ENCODE measurements at regions not wholly inside any gene's neighbourhood (a gene's known extent, or its start where the extent isn't known, plus 50 kb on each side); places are given as distances from the start of the nearest gene placed in this dataset.

DNA sequence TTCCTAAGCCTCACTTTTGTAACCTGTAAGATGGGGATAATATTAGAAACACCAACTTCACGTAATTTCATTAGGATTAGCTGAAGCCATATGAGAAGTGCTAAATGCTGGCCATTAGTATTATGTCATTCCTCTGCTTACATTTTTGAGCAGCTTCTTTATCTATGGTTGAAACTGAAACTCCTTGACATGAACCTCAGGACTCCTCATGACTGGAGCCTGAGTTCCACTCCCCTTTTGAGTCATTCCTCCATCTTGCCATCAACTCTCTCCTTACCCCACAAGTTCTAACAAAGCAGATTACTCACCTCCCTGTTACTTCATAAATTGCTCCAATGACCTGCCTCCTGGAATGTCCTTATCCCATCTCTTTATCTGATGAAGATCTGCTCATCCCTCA, 123.2 kb upstream of the KCNIP4 start:
- Histone ChIP-seq H3K4me2 (0 out of 2 replicates have a peak overlapping the region, but pooled peaks have one; percentile 4), H3K27ac (ENCODE audit: low read depth in 2 of 2, low read length in 1 of 2) (no peak overlapping the region), H3K4me3 (ENCODE audit: low read depth in 2 of 2, low read length in 1 of 2) (no peak overlapping the region), H3K79me2 (ENCODE audit: insufficient read depth) (no peaks in the 10 kb centered on the region), H3K27me3 (ENCODE audit: insufficient read depth) (no peaks in the 10 kb centered on the region), H3K9me3 (no peaks in the 10 kb centered on the region), H3K4me1 (ENCODE audit: control insufficient read depth in 1 of 2, insufficient read depth in 2 of 2, low read depth in 1 of 2, low read length in 1 of 2) (no peaks in the 10 kb centered on the region), H2AFZ (ENCODE audit: low read depth) (0 out of 2 replicates have a peak overlapping the region, but pooled peaks have one; percentile 27), H3K36me3 (replicated peaks in 1 of 2; ENCODE audit: control insufficient read depth in 1 of 2, insufficient read depth in 2 of 2, low read length in 1 of 2) (no peaks in the 10 kb centered on the region), H3K9me2 (no peaks in the 10 kb centered on the region), H3K9ac (no peak overlapping the region), H4K20me1 (ENCODE audit: insufficient read depth) (no peaks in the 10 kb centered on the region), H3F3A (replicated peaks; ENCODE audit: insufficient read depth) (no peaks in the 10 kb centered on the region)
- POLR2A ChIA-PET: no interaction called here
- CTCF ChIA-PET: no interaction called here
- TF ChIP-seq NFIC (IDR thresholded peaks at IDR 0.05; ENCODE audit: borderline replicate concordance) (no peak), FOSL2 (IDR thresholded peaks at IDR 0.05; ENCODE audit: borderline replicate concordance, low read depth) (no peak), RAD21 (IDR thresholded peaks at IDR 0.05; ENCODE audit: low read length) (no peak), FOXM1 (IDR thresholded peaks at IDR 0.05; ENCODE audit: low read depth) (no peak), MEF2A (IDR thresholded peaks at IDR 0.05; ENCODE audit: borderline replicate concordance, low read depth) (no peak), EP300 (IDR thresholded peaks at IDR 0.05; ENCODE audit: borderline replicate concordance in 1 of 2, low read depth in 1 of 2, low read length in 1 of 2) (no peak), SMC3 (IDR thresholded peaks at IDR 0.05; ENCODE audit: low read depth, low read length) (no peak), TCF12 (IDR thresholded peaks at IDR 0.05) (no peak), GATA2 (CRISPR knock-in tag; IDR thresholded peaks at IDR 0.05) (no peak), FOXJ3 (CRISPR knock-in tag; IDR thresholded peaks at IDR 0.05) (no peak), POLR2AphosphoS5 (IDR thresholded peaks at IDR 0.05; ENCODE audit: low read depth, low read length) (no peak)
- no peak for DNase-seq
- WGBS (ENCODE audit: low lambda C conversion rate): 0% methylated on average over 1 of the region's 1 CpG

GRCh38 chr4:22070256-22070655, 121.7 kb upstream of the KCNIP4 start:
- H3F3A ChIP-seq (replicated peaks; ENCODE audit: insufficient read depth): no peaks in the 10 kb centered on the region
- no peaks in the 10 kb centered on the region for H3K36me3 ChIP-seq (replicated peaks in 1 of 2; ENCODE audit: control insufficient read depth in 1 of 2, insufficient read depth in 2 of 2, low read length in 1 of 2)
- no peaks in the 10 kb centered on the region for H3K79me2 ChIP-seq (ENCODE audit: insufficient read depth)
- no peaks in the 10 kb centered on the region for H3K9me2 ChIP-seq
- H3K4me1 ChIP-seq (ENCODE audit: control insufficient read depth in 1 of 2, insufficient read depth in 2 of 2, low read depth in 1 of 2, low read length in 1 of 2): no peaks in the 10 kb centered on the region
- no peak overlapping the region for H3K27ac ChIP-seq (ENCODE audit: low read depth in 2 of 2, low read length in 1 of 2)
- no peaks in the 10 kb centered on the region for H3K9me3 ChIP-seq
- H3K9ac ChIP-seq: no peak overlapping the region
- H3K4me3 ChIP-seq (ENCODE audit: low read depth in 2 of 2, low read length in 1 of 2): no peak overlapping the region
- 9% methylated on average over 2 of the region's 2 CpGs for WGBS (ENCODE audit: low lambda C conversion rate)
- TF ChIP-seq RXRA (IDR thresholded peaks at IDR 0.05; ENCODE audit: borderline replicate concordance, low read depth) (no peak), TCF12 (IDR thresholded peaks at IDR 0.05) (no peak), MXI1 (IDR thresholded peaks at IDR 0.05; ENCODE audit: low read depth, low read length) (no peak), MEF2A (IDR thresholded peaks at IDR 0.05; ENCODE audit: borderline replicate concordance, low read depth) (no peak), NRF1 (IDR thresholded peaks at IDR 0.05; ENCODE audit: low read depth, low read length) (no peak), RFX5 (IDR thresholded peaks at IDR 0.05; ENCODE audit: low read length) (no peak), CHD2 (IDR thresholded peaks at IDR 0.05; ENCODE audit: low read length, partially characterized antibody) (no peak), USF2 (IDR thresholded peaks at IDR 0.05; ENCODE audit: borderline replicate concordance, low read depth, low read length) (no peak), EZH2phosphoT487 (IDR thresholded peaks at IDR 0.05; ENCODE audit: borderline replicate concordance, low read depth) (no peak), FOXJ3 (CRISPR knock-in tag; IDR thresholded peaks at IDR 0.05) (no peak), NFIC (IDR thresholded peaks at IDR 0.05; ENCODE audit: borderline replicate concordance) (no peak), POLR2AphosphoS5 (IDR thresholded peaks at IDR 0.05; ENCODE audit: low read depth, low read length) (no peak), RCOR1 (IDR thresholded peaks at IDR 0.05; ENCODE audit: low read length) (no peak), GABPA (IDR thresholded peaks at IDR 0.05; ENCODE audit: low read depth) (no peak), MAX (IDR thresholded peaks at IDR 0.05; ENCODE audit: low read depth) (no peak)
- TF ChIP-seq, protein P1, sequence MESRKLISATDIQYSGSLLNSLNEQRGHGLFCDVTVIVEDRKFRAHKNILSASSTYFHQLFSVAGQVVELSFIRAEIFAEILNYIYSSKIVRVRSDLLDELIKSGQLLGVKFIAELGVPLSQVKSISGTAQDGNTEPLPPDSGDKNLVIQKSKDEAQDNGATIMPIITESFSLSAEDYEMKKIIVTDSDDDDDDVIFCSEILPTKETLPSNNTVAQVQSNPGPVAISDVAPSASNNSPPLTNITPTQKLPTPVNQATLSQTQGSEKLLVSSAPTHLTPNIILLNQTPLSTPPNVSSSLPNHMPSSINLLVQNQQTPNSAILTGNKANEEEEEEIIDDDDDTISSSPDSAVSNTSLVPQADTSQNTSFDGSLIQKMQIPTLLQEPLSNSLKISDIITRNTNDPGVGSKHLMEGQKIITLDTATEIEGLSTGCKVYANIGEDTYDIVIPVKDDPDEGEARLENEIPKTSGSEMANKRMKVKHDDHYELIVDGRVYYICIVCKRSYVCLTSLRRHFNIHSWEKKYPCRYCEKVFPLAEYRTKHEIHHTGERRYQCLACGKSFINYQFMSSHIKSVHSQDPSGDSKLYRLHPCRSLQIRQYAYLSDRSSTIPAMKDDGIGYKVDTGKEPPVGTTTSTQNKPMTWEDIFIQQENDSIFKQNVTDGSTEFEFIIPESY (IDR thresholded peaks at IDR 0.05; ENCODE audit: borderline replicate concordance, low read depth): no peak
- no peaks in the 10 kb centered on the region for H4K20me1 ChIP-seq (ENCODE audit: insufficient read depth)
- no peak for DNase-seq
- ChIA-PET POLR2A (no interaction called here), CTCF (no interaction called here)
- no peak overlapping the region for H2AFZ ChIP-seq (ENCODE audit: low read depth)
- no peaks in the 10 kb centered on the region for H3K27me3 ChIP-seq (ENCODE audit: insufficient read depth)
- H3K4me2 ChIP-seq: no peak overlapping the region
